ENCODE measurements at regions not wholly inside any gene's neighbourhood (a gene's known extent, or its start where the extent isn't known, plus 50 kb on each side); places are given as distances from the start of the nearest gene placed in this dataset.

DNA sequence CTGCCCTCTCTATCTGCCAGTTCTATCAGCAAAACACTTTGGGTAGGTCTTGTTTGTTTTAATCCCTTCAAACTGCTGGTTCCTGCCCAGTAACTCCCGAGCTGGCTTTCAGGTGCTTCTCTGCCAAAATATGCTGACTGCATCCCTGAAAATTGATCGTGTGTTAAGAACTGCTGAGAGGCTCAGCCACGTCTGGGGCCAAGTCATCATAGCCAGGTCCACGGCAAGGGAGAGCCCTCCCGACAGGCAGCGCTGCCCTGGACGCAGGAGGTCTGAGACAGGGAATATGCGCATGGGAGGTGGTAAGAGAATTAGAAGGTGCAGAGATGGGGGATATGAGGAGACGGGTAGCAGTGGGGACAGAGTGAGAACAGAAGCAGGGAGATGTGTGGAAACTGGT is 179.7 kb upstream of the TOPAZ1 start:
- TF ChIP-seq, protein P1, sequence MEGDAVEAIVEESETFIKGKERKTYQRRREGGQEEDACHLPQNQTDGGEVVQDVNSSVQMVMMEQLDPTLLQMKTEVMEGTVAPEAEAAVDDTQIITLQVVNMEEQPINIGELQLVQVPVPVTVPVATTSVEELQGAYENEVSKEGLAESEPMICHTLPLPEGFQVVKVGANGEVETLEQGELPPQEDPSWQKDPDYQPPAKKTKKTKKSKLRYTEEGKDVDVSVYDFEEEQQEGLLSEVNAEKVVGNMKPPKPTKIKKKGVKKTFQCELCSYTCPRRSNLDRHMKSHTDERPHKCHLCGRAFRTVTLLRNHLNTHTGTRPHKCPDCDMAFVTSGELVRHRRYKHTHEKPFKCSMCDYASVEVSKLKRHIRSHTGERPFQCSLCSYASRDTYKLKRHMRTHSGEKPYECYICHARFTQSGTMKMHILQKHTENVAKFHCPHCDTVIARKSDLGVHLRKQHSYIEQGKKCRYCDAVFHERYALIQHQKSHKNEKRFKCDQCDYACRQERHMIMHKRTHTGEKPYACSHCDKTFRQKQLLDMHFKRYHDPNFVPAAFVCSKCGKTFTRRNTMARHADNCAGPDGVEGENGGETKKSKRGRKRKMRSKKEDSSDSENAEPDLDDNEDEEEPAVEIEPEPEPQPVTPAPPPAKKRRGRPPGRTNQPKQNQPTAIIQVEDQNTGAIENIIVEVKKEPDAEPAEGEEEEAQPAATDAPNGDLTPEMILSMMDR (conservative IDR thresholded peaks at IDR 0.05; ENCODE audit: low read depth, low read length): no peak
- TF ChIP-seq POLR2A (IDR thresholded peaks at IDR 0.05; ENCODE audit: low read depth, low read length): no peak
- TF ChIP-seq CEBPB (IDR thresholded peaks at IDR 0.05; ENCODE audit: low read depth, low read length): no peak

All from IMR-90 (cell line).